ENCODE measurements at regions not wholly inside any gene's neighbourhood (a gene's known extent, or its start where the extent isn't known, plus 50 kb on each side); places are given as distances from the start of the nearest gene placed in this dataset.

DNA sequence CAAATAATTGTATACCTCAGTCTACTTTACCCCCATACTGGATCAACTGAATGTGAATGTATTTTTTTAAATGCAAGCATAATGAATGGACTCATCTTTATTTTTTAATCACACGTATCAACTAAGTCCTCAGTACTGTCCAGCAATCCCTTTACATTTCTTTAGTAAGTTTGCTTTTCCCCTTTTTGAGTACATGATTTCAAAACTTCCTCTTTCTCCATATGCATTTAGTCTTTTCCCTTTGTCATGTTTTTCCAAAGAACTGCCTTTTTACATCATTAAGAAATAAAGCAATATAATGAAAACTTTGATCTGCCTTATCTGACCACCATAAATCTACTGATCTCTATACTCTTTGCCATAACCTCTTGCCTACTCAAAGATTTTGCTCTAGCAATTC, 182.5 kb upstream of the AKR1E2 start:
- Histone ChIP-seq H3K27me3 (no peaks in the 10 kb centered on the region), H3K9me3 (no peaks in the 10 kb centered on the region), H3K4me3 (ENCODE audit: low read depth, low read length) (no peak overlapping the region), H3K36me3 (no peaks in the 10 kb centered on the region), H3K4me1 (no peaks in the 10 kb centered on the region)
- TF ChIP-seq, protein P1, sequence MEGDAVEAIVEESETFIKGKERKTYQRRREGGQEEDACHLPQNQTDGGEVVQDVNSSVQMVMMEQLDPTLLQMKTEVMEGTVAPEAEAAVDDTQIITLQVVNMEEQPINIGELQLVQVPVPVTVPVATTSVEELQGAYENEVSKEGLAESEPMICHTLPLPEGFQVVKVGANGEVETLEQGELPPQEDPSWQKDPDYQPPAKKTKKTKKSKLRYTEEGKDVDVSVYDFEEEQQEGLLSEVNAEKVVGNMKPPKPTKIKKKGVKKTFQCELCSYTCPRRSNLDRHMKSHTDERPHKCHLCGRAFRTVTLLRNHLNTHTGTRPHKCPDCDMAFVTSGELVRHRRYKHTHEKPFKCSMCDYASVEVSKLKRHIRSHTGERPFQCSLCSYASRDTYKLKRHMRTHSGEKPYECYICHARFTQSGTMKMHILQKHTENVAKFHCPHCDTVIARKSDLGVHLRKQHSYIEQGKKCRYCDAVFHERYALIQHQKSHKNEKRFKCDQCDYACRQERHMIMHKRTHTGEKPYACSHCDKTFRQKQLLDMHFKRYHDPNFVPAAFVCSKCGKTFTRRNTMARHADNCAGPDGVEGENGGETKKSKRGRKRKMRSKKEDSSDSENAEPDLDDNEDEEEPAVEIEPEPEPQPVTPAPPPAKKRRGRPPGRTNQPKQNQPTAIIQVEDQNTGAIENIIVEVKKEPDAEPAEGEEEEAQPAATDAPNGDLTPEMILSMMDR (IDR thresholded peaks at IDR 0.05; ENCODE audit: low read depth, low read length) = no peak
- DNase-seq = no peak

DNA sequence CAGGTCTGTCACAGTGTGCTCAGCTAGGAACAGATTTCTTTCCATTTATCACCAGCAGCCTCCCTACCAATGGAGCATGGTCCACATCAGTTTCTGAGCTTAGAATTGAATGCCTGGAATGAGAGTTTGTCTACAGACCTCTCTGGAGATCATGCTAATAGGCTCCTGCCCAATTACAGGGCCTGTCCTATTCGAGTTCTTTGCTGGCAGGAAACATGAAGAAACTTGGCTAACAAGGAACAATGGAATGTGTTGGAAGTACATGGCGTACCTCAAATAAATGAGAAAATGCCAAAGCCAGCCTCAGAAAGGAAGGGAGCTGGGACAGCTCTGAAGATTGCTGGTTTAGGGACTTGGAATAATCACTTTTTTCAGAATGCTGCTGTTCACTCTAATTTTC, 186.0 kb upstream of the AKR1E2 start:
- TF ChIP-seq, protein P1 (IDR thresholded peaks at IDR 0.05; ENCODE audit: low read depth, low read length) = no peak
- Histone ChIP-seq H3K27me3 (no peaks in the 10 kb centered on the region), H3K4me1 (no peaks in the 10 kb centered on the region), H3K36me3 (no peaks in the 10 kb centered on the region), H3K9me3 (no peaks in the 10 kb centered on the region), H3K4me3 (ENCODE audit: low read depth, low read length) (no peak overlapping the region)
- no peak for DNase-seq

DNA sequence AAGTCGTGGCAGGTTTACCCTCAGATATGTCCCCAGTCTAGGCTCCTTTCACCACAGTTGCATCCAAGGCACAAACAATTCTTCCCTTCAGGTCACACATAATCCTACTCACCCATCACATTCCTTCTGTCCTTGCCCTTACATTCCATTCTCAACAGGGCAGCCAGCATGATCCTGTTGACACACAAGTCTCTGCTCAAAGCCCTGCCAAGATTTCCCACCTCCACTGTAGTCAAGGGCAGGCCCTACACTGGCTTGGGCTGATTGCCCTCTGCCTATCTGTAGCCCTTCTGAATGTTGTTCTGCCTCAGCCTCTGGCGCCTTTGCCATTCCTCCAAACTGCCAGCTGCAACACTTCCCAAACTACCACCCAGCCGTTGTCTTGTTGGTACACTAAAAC, 187.9 kb upstream of the AKR1E2 start:
- Histone ChIP-seq H3K4me1 (no peaks in the 10 kb centered on the region), H3K4me3 (ENCODE audit: low read depth, low read length) (no peak overlapping the region), H3K36me3 (no peaks in the 10 kb centered on the region), H3K27me3 (no peaks in the 10 kb centered on the region), H3K9me3 (no peaks in the 10 kb centered on the region)
- DNase-seq = no peak
- TF ChIP-seq, protein P1 (IDR thresholded peaks at IDR 0.05; ENCODE audit: low read depth, low read length) = no peak

DNA sequence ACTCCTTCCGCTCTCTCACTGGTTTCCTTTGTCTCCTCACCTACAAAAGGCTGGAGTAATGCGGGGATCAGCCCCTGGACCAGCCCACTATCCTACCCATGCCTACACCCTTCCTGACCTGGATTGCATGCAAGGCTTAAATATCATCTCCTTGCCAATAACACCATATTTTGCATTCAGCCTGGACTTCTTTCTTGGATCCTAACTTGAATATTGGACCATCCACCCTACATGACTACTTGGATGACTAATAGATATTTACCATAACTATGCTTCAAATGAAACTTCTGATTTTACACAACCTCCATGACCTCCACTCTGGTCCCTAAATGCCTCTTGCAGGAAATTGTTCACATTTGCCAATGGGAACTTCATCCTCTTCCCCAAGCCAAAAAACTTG, 188.3 kb upstream of the AKR1E2 start:
- Histone ChIP-seq H3K4me1 (no peaks in the 10 kb centered on the region), H3K4me3 (ENCODE audit: low read depth, low read length) (no peak overlapping the region), H3K36me3 (no peaks in the 10 kb centered on the region), H3K9me3 (no peaks in the 10 kb centered on the region), H3K27me3 (no peaks in the 10 kb centered on the region)
- DNase-seq = no peak
- TF ChIP-seq, protein P1 (IDR thresholded peaks at IDR 0.05; ENCODE audit: low read depth, low read length) = no peak

DNA sequence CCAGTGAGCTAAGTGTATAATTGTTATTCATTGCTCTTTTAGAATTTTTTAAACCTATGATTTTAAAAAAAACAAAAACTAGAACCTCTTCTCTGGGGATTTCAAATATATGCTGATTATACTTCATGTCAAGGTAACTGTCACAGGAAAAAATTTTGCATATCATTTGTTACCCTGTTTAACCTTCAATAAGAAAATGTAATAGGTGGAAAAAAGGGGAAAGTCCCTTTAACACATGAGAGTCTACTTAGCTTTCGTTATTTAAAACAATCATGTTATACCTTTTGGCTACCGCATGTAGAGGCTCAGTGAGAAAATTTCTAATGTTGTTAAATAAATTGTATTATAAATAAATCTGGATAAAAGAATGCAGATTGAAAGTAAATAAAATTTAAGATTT, 190.1 kb upstream of the AKR1E2 start:
- DNase-seq = no peak
- Histone ChIP-seq H3K4me3 (ENCODE audit: low read depth, low read length) (no peak overlapping the region), H3K27me3 (no peaks in the 10 kb centered on the region), H3K4me1 (no peaks in the 10 kb centered on the region), H3K9me3 (no peaks in the 10 kb centered on the region), H3K36me3 (no peaks in the 10 kb centered on the region)
- TF ChIP-seq, protein P1 (IDR thresholded peaks at IDR 0.05; ENCODE audit: low read depth, low read length) = no peak

DNA sequence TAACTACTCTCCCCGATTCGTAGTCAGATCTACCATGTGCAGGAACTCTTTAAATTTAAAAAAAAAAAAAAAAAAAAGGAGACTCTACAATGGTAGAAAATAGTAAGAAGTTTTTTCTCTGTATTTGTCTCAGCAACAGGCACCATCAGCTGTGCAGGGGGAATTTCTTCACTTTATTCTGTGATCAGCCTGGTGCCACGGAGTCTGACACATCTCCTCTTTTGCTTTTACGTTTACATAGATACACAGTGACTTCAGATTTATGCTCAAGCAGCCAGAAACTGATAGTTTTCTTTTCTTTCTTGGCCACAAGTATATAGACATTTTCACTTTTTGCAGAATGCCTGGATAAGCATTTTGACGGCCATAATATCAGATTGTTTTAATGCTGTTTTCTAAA, 190.6 kb upstream of the AKR1E2 start:
- Histone ChIP-seq H3K4me3 (ENCODE audit: low read depth, low read length) (no peak overlapping the region), H3K36me3 (no peaks in the 10 kb centered on the region), H3K4me1 (no peaks in the 10 kb centered on the region), H3K9me3 (no peaks in the 10 kb centered on the region), H3K27me3 (no peaks in the 10 kb centered on the region)
- no peak for DNase-seq
- TF ChIP-seq, protein P1 (IDR thresholded peaks at IDR 0.05; ENCODE audit: low read depth, low read length) = no peak
